H1 (cell line): ENCODE measurements at regions not wholly inside any gene's neighbourhood (a gene's known extent, or its start where the extent isn't known, plus 50 kb on each side); places are given as distances from the start of the nearest gene placed in this dataset.
"Not testable (repeated sequence)": the region's sequence is repeated elsewhere in the genome, so short reads cannot be mapped to it uniquely, and the experiment has no call there.

Experiments used
- BCL11A ChIP-seq, 2 experiments: IDR thresholded peaks; one replicate each; pipeline ENCODE4 v1.6.1; 2011; ENCODE audit warnings: low read depth in 2 of 2, low read length in 2 of 2, mild to moderate bottlenecking in 2 of 2
- EP300 ChIP-seq, 2 experiments: IDR thresholded peaks; 1 replicate in 1 of 2; 2 replicates in 1 of 2; pipeline ENCODE4 v1.6.1; 2011 to 2012; ENCODE audit warnings: low read depth in 2 of 2, low read length in 2 of 2, mild to moderate bottlenecking in 2 of 2, borderline replicate concordance in 1 of 2, inconsistent platforms in 1 of 2, moderate library complexity in 1 of 2
- EZH2 ChIP-seq: fragments of 200-600 bp; sonication (generic); IDR thresholded peaks from 2 replicates; pipeline ENCODE4 v1.7.1; 2012; ENCODE audit warnings: low read depth, mild to moderate bottlenecking, moderate library complexity, low read length, inconsistent platforms; ENCODE audit not compliant: severe bottlenecking
- PHF8 ChIP-seq: fragments of 200-600 bp; sonication (generic); conservative IDR thresholded peaks from 2 replicates; pipeline ENCODE4 v1.7.1; 2012; ENCODE audit warnings: low read depth, mild to moderate bottlenecking, inconsistent platforms, low read length, moderate library complexity
- POLR2A ChIP-seq, 2 experiments: IDR thresholded peaks; 1 replicate in 1 of 2; 2 replicates in 1 of 2; pipeline ENCODE4 v1.6.1; 2011; ENCODE audit warnings: low read depth in 2 of 2, low read length in 2 of 2, mild to moderate bottlenecking in 2 of 2; ENCODE audit errors: control extremely low read depth in 1 of 2
- POLR2AphosphoS5 ChIP-seq: IDR thresholded peaks from 2 replicates; pipeline ENCODE4 v1.6.1; 2011; ENCODE audit warnings: low read depth, low read length
- RAD21 ChIP-seq, 2 experiments: IDR thresholded peaks in 1 of 2; conservative IDR thresholded peaks in 1 of 2; 2 replicates each; pipeline ENCODE4 v1.6.1; 2011; ENCODE audit warnings: low read depth in 2 of 2, low read length in 2 of 2, improper control_type of control experiment in 1 of 2, inconsistent platforms in 1 of 2, mild to moderate bottlenecking in 1 of 2, moderate library complexity in 1 of 2
- SP1 ChIP-seq: IDR thresholded peaks from 2 replicates; pipeline ENCODE4 v1.6.1; 2011; ENCODE audit warnings: low read depth, low read length
- SRF ChIP-seq: IDR thresholded peaks from 2 replicates; pipeline ENCODE4 v1.6.1; 2011; ENCODE audit warnings: mild to moderate bottlenecking, low read depth, low read length, moderate library complexity
- YY1 ChIP-seq: IDR thresholded peaks from 2 replicates; pipeline ENCODE4 v1.6.1; 2011; ENCODE audit warnings: low read depth, mild to moderate bottlenecking, low read length
- TF ChIP-seq, protein P1 (sequence below), 3 experiments: IDR thresholded peaks; 1 replicate in 2 of 3; 2 replicates in 1 of 3; pipeline versions ENCODE4 v1.5.1 to v1.6.1; 2011; ENCODE audit warnings: low read length in 3 of 3, mild to moderate bottlenecking in 3 of 3, inconsistent platforms in 2 of 3, low read depth in 1 of 3, moderate library complexity in 1 of 3; ENCODE audit not compliant: insufficient read depth in 1 of 3; ENCODE audit errors: control extremely low read depth in 1 of 3
- TF ChIP-seq, protein P2 (sequence below): IDR thresholded peaks from 2 replicates; pipeline ENCODE4 v1.6.1; 2012; ENCODE audit warnings: inconsistent platforms

GRCh38 chr15:30742796-30743195, 116.9 kb downstream of the ARHGAP11B start:
- TF ChIP-seq POLR2A (IDR thresholded peaks at IDR 0.05; ENCODE audit: control extremely low read depth in 1 of 2, low read depth in 2 of 2, low read length in 2 of 2); EZH2; SRF; POLR2AphosphoS5; PHF8; SP1; RAD21 (IDR thresholded peaks at IDR 0.05 in 1 of 2, conservative IDR thresholded peaks at IDR 0.05 in 1 of 2; ENCODE audit: low read depth in 2 of 2, low read length in 2 of 2); YY1; EP300 (IDR thresholded peaks at IDR 0.05; ENCODE audit: borderline replicate concordance in 1 of 2, low read depth in 2 of 2, low read length in 2 of 2); BCL11A (IDR thresholded peaks at IDR 0.05; ENCODE audit: low read depth in 2 of 2, low read length in 2 of 2): not testable (repeated sequence)
- TF ChIP-seq, protein P1, sequence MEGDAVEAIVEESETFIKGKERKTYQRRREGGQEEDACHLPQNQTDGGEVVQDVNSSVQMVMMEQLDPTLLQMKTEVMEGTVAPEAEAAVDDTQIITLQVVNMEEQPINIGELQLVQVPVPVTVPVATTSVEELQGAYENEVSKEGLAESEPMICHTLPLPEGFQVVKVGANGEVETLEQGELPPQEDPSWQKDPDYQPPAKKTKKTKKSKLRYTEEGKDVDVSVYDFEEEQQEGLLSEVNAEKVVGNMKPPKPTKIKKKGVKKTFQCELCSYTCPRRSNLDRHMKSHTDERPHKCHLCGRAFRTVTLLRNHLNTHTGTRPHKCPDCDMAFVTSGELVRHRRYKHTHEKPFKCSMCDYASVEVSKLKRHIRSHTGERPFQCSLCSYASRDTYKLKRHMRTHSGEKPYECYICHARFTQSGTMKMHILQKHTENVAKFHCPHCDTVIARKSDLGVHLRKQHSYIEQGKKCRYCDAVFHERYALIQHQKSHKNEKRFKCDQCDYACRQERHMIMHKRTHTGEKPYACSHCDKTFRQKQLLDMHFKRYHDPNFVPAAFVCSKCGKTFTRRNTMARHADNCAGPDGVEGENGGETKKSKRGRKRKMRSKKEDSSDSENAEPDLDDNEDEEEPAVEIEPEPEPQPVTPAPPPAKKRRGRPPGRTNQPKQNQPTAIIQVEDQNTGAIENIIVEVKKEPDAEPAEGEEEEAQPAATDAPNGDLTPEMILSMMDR (IDR thresholded peaks at IDR 0.05; ENCODE audit: control extremely low read depth in 1 of 3, insufficient read depth in 1 of 3, low read depth in 1 of 3, low read length in 3 of 3) = not testable (repeated sequence)
- TF ChIP-seq, protein P2, sequence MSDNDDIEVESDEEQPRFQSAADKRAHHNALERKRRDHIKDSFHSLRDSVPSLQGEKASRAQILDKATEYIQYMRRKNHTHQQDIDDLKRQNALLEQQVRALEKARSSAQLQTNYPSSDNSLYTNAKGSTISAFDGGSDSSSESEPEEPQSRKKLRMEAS = not testable (repeated sequence)
